SHP77 treated with DMSO at 0.1 percent for 48 hours (cell line): ENCODE measurements at regions not wholly inside any gene's neighbourhood (a gene's known extent, or its start where the extent isn't known, plus 50 kb on each side); places are given as distances from the start of the nearest gene placed in this dataset.

Experiments used
- DNase-seq: peaks from one replicate; lab custom pipeline; 2025; lab: John Stamatoyannopoulos, UW

GRCh38 chr4:175376287-175376977 lies 435.6 kb downstream of the GPM6A start:
- no peak for DNase-seq

- DNase-seq, result no peak
These were observed 434.9 kb downstream of the GPM6A start for GRCh38 chr4:175377203-175377602.

- DNase-seq, result no peak
These were observed 433.7 kb downstream of the GPM6A start for GRCh38 chr4:175378372-175378771.

GRCh38 chr4:175380841-175381240 lies 431.2 kb downstream of the GPM6A start:
- no peak for DNase-seq

- DNase-seq, result no peak
These were observed 426.3 kb downstream of the GPM6A start for GRCh38 chr4:175385797-175386196.

GRCh38 chr4:175386776-175387507 lies 425.1 kb downstream of the GPM6A start:
- DNase-seq, result no peak

GRCh38 chr4:175394208-175394607 lies 417.9 kb downstream of the GPM6A start:
- DNase-seq, result no peak

- DNase-seq, result no peak
These were observed 406.1 kb downstream of the GPM6A start for GRCh38 chr4:175405961-175406360.

GRCh38 chr4:175407926-175408325 lies 404.1 kb downstream of the GPM6A start:
- no peak for DNase-seq

- DNase-seq, result no peak
These were observed 400.8 kb downstream of the GPM6A start for GRCh38 chr4:175411251-175411650.

- DNase-seq, result no peak
These were observed 399.9 kb downstream of the GPM6A start for GRCh38 chr4:175412161-175412560.

GRCh38 chr4:175412746-175413145 lies 399.3 kb downstream of the GPM6A start:
- DNase-seq, result no peak

- no peak for DNase-seq
These were observed 398.5 kb downstream of the GPM6A start for GRCh38 chr4:175413561-175413960.

GRCh38 chr4:175414602-175415001 lies 397.5 kb downstream of the GPM6A start:
- DNase-seq, result no peak

GRCh38 chr4:175418516-175418915 lies 393.5 kb downstream of the GPM6A start:
- DNase-seq, result no peak

- no peak for DNase-seq
These were observed 392.8 kb downstream of the GPM6A start for GRCh38 chr4:175419236-175419718.

GRCh38 chr4:175421506-175421905 lies 390.6 kb downstream of the GPM6A start:
- DNase-seq, result no peak

GRCh38 chr4:175422331-175422730 lies 389.7 kb downstream of the GPM6A start:
- DNase-seq, result no peak

GRCh38 chr4:175424111-175424510 lies 388.0 kb downstream of the GPM6A start:
- no peak for DNase-seq

GRCh38 chr4:175427751-175428150 lies 384.3 kb downstream of the GPM6A start:
- no peak for DNase-seq

- DNase-seq, result no peak
These were observed 380.4 kb downstream of the GPM6A start for GRCh38 chr4:175431694-175432093.

- peak; percentile 50 for DNase-seq
These were observed 376.7 kb downstream of the GPM6A start for GRCh38 chr4:175435381-175435783.

GRCh38 chr4:175436196-175436595 lies 375.9 kb downstream of the GPM6A start:
- no peak for DNase-seq

- DNase-seq, result no peak
These were observed 371.3 kb downstream of the GPM6A start for GRCh38 chr4:175440786-175441185.
